Pons (tissue), 1 donor: ENCODE measurements at regions not wholly inside any gene's neighbourhood (a gene's known extent, or its start where the extent isn't known, plus 50 kb on each side); places are given as distances from the start of the nearest gene placed in this dataset.
"Not testable (repeated sequence)": the region's sequence is repeated elsewhere in the genome, so short reads cannot be mapped to it uniquely, and the experiment has no call there.

Source experiments
- DNase-seq: peaks from one replicate; pipeline ENCODE4 v3.0.0-alpha.2; 2016; ENCODE audit warnings: low spot score

DNA sequence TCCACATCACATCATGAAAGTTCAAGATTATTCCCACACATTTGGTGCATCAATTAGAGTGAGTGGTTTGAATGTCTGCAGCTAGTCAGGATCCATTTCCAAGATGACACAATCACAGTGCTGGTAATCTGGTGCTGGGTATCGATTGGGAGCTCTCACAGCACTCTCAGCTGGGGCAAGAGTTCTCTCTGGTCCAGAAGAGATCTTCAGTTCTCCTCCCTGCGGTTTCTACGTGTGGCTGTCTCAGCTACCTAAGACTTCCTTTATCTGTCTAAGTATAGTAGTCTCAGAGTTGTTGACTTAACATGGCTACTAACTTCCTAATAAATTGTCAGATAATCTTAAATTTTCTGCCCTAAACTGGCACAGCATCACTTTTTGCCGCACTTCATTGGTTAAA, 358.0 kb upstream of the BRINP3 start:
- no peak for DNase-seq

DNA sequence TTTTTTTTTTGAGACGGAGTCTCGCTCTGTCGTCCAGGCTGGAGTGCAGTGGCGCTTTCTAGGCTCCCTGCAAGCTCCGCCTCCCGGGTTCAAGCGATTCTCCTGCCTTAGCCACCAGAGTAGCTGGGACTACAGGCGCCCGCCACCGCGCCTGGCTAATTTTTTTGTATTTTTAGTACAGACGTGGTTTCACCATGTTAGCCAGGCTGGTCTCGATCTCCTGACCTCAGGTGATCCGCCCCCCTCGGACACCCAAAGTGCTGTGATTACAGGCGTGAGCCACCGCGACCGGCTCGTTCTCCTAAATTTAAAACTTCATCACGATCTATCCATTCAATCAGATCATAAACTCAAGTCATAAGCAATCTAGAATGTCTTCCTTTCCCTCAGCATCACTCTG, 359.5 kb upstream of the BRINP3 start:
- DNase-seq = not testable (repeated sequence)

DNA sequence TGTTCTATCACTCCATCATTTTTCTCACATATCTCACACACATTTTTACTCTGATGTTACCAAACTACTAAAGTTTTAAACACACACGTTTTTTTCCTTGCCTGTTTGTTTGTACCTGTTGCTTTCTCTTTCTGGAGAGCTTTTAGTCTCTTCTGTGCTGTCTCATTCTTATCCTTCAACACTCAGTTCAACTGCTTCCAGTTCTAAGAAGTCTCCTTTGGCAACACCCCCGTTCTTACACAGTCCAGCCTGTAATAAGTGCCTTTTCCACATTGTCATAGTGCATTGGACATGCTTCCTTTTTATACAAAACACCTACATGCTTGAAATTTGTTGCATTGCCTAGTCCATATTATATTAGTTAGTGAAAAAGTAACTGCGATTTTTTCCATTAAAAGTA, 360.2 kb upstream of the BRINP3 start:
- DNase-seq = no peak

DNA sequence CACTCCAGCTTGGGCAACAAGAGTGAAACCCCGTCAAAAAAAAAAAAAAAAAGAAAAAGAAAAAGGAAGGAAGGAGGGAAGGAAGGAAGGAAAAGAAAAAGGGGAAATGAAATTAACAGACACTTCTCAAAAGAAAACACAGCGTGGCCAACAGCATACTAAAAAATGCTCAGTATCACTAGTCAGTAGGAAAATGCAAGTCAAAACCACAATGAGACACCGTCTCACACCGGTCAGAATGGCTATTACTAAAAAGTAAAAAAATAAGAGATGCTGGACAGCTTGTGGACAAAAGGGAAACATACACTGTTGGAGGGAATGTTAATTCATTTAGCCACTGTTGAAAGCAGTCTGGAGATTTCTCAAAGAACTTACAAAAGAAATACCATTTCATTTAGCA, 369.5 kb upstream of the BRINP3 start:
- no peak for DNase-seq

DNA sequence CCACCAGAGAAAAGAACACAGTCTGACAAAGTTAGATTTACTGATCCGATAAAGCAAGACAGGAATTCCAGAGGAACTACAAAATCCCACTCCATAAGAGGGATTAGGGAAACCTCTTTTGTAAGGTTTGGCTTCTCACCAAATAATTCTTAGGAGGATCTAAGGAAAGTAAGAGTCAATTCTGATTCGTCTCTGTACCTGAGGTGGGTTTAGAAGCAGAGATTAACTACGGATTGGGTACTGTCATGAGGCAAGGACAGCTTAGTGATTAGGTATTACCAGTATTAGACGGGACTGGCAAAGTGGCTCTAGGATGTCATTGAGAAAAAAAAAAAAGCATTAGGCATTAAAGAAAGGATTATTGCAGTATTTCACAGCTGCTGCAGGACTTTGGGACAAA, 371.7 kb upstream of the BRINP3 start:
- DNase-seq = no peak

DNA sequence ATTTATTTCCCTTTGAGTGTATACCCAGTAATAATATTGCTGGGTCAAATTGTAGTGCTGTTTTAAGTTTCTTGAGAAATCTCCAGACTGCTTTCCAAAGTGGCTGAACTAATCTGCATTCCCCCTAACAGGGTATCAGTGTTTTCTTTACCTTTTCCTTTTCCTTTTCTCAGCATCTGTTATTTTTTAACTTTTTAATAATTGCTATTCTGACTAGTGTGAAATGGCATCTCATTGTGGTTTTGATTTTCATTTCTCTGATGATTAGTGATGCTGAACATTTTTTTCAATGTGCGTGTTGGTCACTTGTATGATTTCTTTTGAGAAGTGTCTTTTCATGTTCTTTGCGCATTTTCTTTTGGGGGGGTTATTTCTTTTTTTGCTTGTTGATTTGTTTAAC, 374.9 kb upstream of the BRINP3 start:
- no peak for DNase-seq

DNA sequence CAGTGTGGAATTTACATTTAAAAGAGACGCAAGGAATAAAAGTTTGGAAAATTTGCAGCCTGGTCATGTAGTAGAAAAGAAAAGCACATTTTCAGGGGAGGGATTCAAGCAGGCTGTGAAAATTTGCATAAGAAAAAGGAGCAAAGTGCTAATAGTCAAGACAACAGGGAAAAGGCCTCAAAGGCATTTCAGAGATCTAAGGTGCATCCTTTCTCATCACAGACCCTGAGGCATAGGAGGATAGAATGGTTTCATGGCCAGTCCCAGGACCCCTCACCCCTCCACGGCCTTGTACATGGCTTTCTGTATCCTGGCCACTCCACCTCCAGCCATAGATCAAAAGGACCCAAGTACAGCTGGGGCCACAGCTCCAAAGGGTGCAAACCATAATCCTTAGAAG, 380.5 kb upstream of the BRINP3 start:
- DNase-seq = no peak

DNA sequence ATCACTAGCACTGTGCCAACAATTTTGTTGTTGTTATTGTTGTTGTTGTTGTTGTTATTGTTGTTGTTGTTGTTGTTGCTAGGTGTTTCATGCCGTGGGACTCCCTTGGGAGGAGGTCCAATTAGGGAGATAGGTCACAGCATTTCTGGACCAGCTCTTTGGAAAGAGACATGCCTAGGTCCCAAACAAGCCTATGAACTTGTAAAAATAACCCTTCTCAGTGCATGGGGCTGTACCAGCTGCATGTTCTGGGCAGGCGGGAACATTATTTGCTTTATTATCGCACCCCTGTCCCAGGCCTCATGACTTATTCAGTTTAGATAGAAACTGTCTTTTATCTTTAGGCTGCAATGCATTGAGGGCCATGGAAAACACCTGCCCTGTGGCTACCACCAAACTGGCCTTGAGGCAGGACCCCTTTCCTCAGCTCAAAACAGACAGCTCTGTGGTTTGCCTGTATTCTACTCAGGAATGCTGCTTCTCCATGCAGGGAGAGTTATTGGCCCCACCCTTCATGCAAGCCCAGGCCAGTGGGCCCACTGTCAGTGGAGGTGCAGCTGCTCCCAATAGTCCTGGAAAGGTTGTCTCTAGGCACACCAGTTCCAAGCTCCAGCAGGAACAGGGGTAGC, 386.5 kb upstream of the BRINP3 start:
- no peak for DNase-seq

DNA sequence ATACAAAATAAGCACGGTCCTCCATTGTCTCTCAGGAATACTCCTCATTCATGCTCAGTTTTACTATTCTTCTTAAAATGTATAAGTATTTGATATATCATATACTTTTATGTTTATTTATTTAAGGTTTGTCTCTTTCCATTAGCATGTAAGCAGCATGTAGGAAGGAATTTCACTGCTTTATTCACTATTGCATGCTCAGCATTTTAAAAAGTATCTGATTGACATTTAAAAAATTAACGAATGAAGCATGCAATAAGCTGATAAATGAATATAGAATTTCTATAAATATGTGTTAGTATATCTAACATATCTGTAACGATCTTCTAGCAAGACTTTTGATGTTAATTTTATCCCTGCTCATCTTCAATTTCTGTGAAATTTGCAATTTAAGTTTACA, 402.7 kb upstream of the BRINP3 start:
- no peak for DNase-seq

GRCh38 chr1:190881064-190881463, 403.4 kb upstream of the BRINP3 start:
- no peak for DNase-seq

GRCh38 chr1:190897233-190897632, 419.6 kb upstream of the BRINP3 start:
- DNase-seq = no peak

DNA sequence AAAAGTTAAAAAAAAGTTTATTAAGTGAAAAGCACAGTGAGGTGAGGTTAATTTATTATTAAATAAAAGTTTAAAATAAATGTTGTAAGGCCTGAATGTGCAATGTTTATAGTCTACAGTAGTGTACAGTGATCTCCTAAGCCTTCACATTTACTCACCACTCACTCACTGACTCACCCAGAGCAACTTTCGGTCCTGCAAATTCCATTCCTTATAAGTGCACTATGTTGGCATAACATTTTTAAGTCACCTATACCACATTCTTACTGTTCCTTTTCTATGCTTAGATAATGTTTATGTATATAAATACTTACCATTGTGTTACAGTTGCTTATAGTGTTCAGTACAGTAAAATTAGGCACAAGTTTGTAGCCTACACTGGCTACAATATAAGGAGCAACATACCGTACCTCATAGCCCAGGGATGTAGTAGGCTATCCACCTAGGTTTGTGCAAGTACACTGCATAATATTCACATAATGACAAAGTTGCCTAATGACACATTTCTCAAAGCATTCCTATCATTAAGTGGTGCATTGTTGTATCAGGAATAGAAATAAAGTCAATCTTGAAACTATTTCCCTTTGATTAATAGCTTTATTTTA, 426.5 kb upstream of the BRINP3 start:
- no peak for DNase-seq

- no peak for DNase-seq
Measured at GRCh38 chr1:190906206-190906725, 428.6 kb upstream of the BRINP3 start.

DNA sequence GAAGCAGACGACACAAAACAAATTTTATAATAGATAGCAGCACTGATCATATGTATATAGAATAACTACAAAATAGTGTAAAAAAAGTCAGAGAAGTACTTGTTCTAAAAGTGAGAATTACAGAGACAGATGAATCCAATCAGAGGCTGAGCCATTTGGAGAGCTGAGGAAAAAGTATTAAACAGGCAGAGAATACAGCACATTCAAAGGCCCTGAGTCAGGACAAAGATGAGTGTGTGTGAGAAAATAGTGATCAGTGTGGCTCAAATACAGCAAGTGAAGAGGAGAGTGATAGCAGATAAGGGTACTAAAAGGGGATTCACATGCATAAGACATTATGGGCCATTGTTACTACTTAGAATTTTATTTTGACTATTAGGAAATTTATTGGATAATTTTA, 430.6 kb upstream of the BRINP3 start:
- DNase-seq = no peak

- no peak for DNase-seq
Measured at GRCh38 chr1:190908691-190909090, 431.0 kb upstream of the BRINP3 start.

DNA sequence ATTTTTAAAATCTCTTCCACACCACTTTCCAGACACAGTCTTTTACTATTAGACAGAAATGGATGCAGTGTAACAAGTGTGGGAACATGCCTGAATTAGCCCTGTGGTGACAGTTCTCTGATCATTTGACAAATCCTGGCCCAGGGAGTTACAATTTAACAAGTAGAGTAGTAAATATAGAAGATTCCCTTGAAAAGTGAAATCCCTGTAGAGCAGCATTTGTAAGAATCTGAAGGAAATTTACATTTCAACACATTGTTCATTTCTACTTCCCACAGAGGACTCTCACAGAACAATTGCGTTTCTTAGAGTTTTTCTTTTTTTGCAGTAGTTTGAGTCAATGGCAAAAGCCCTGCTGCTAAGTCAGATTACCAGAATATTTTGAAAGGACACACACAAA, 458.3 kb upstream of the BRINP3 start:
- no peak for DNase-seq

GRCh38 chr1:190936337-190936736, 458.7 kb upstream of the BRINP3 start:
- DNase-seq = no peak

- no peak for DNase-seq
Measured at GRCh38 chr1:190940951-190941350, 463.3 kb upstream of the BRINP3 start.

- no peak for DNase-seq
Measured at GRCh38 chr1:190942475-190942874, 464.8 kb upstream of the BRINP3 start.

DNA sequence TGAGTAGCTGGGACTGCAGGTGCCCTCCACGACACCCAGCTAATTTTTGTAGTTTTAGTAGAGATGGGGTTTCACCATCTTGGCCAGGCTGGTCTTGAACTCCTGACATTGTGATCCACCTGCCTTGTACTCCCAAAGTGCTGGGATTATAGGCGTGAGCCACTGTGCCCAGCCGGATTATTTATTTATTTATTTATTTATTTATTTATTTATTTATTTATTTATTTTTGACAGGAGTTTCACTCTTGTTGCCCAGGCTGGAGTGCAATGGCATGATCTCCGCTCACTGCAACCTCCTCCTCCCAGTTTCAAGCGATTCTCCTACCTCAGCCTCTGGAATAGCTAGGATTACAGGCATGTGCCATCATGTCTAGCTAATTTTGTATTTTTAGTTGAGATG, 466.1 kb upstream of the BRINP3 start:
- DNase-seq = not testable (repeated sequence)

GRCh38 chr1:190949939-190950338, 472.3 kb upstream of the BRINP3 start:
- no peak for DNase-seq

DNA sequence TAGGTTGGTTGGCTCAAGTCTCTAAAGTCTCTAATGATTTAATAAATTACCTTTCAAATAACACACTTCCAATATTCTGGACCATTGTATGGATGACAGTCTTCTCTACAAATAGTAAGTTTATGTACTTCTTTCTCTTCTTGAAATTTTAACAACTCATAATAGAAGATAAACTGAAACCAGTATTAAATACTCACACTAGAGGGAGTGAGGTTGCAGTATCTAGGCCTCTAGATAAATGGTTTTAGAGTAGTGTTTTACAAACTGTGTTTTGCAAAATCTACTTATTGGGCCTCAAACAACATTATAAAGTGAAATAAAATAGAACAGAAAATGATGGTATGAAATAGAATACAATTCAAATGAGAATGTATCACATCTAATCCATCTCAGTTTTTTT, 479.9 kb upstream of the BRINP3 start:
- DNase-seq = no peak

GRCh38 chr1:190963321-190963720, 485.7 kb upstream of the BRINP3 start:
- DNase-seq = no peak

- DNase-seq = no peak
Measured at GRCh38 chr1:190975827-190976226, 498.2 kb upstream of the BRINP3 start.
